ENCODE measurements at regions not wholly inside any gene's neighbourhood (a gene's known extent, or its start where the extent isn't known, plus 50 kb on each side); places are given as distances from the start of the nearest gene placed in this dataset.

GRCh38 chr14:46233786-46234185 lies 417.8 kb downstream of the RPL10L start:
- no peak overlapping the region for H3K4me3 Mint-ChIP-seq (ENCODE audit: unreplicated experiment)
- TF ChIP-seq CTCF (IDR thresholded peaks at IDR 0.05): no peak
- no peak for DNase-seq (ENCODE audit: extremely low spot score, unreplicated experiment)
- H3K27ac Mint-ChIP-seq (ENCODE audit: unreplicated experiment): no peak overlapping the region
- peaks cover 8% of the 10 kb centered on the region for H3K9me3 Mint-ChIP-seq (ENCODE audit: unreplicated experiment)
- H3K4me1 Mint-ChIP-seq (ENCODE audit: unreplicated experiment): no peaks in the 10 kb centered on the region
- H3K36me3 Mint-ChIP-seq (ENCODE audit: unreplicated experiment): no peaks in the 10 kb centered on the region
- H3K27me3 Mint-ChIP-seq (ENCODE audit: unreplicated experiment): no peaks in the 10 kb centered on the region

DNA sequence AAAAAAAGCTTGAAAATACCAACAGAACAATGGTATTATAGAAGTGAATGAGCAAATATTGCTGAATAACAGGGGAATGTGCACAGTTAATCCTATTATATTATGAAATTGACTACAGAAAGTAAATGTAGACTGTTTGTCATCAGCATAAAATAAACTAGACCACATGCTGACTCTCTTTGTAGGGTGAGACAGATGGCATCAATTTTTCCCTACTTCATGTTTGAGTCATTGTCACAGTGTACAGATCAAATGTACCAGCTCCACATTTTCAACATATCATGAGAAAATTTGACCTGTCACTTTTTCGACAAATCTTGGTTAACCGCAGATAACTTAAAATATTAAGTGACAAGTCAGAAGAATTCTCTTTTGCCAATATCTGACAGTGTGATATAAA lies 421.0 kb downstream of the RPL10L start:
- Mint-ChIP-seq H3K36me3 (ENCODE audit: unreplicated experiment) (no peaks in the 10 kb centered on the region), H3K9me3 (ENCODE audit: unreplicated experiment) (peaks cover 18% of the 10 kb centered on the region), H3K4me1 (ENCODE audit: unreplicated experiment) (no peaks in the 10 kb centered on the region), H3K27me3 (ENCODE audit: unreplicated experiment) (no peaks in the 10 kb centered on the region), H3K4me3 (ENCODE audit: unreplicated experiment) (no peak overlapping the region), H3K27ac (ENCODE audit: unreplicated experiment) (no peak overlapping the region)
- DNase-seq (ENCODE audit: extremely low spot score, unreplicated experiment): no peak
- no peak for TF ChIP-seq CTCF (IDR thresholded peaks at IDR 0.05)

- H3K9me3 Mint-ChIP-seq (ENCODE audit: unreplicated experiment): no peaks in the 10 kb centered on the region
- DNase-seq (ENCODE audit: extremely low spot score, unreplicated experiment): no peak
- no peak overlapping the region for H3K4me3 Mint-ChIP-seq (ENCODE audit: unreplicated experiment)
- H3K27ac Mint-ChIP-seq (ENCODE audit: unreplicated experiment): no peak overlapping the region
- no peak for TF ChIP-seq CTCF (IDR thresholded peaks at IDR 0.05)
- no peaks in the 10 kb centered on the region for H3K4me1 Mint-ChIP-seq (ENCODE audit: unreplicated experiment)
- no peaks in the 10 kb centered on the region for H3K27me3 Mint-ChIP-seq (ENCODE audit: unreplicated experiment)
- no peaks in the 10 kb centered on the region for H3K36me3 Mint-ChIP-seq (ENCODE audit: unreplicated experiment)
These were observed 435.8 kb downstream of the RPL10L start for GRCh38 chr14:46215801-46216200.

DNA sequence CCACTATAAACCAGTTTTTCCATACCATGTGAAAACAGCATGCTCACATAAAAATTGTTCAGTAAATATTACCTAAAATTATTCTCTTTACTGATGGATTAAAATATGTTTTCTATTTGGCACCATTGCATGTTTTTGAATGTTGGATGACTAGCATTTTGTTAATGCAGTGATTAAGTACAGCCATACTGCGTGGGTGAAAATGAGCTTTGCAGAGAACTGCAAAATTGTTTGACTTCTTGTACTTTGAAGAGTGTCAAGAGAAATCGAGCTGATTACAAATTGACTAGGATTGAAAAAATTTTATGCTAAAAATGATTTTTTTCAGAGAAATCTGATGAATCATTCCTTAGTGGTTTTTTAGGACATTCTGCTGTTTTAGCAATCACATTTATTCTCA lies 452.9 kb downstream of the RPL10L start:
- Mint-ChIP-seq H3K27me3 (ENCODE audit: unreplicated experiment) (no peaks in the 10 kb centered on the region), H3K36me3 (ENCODE audit: unreplicated experiment) (no peaks in the 10 kb centered on the region)
- DNase-seq (ENCODE audit: extremely low spot score, unreplicated experiment): no peak

DNA sequence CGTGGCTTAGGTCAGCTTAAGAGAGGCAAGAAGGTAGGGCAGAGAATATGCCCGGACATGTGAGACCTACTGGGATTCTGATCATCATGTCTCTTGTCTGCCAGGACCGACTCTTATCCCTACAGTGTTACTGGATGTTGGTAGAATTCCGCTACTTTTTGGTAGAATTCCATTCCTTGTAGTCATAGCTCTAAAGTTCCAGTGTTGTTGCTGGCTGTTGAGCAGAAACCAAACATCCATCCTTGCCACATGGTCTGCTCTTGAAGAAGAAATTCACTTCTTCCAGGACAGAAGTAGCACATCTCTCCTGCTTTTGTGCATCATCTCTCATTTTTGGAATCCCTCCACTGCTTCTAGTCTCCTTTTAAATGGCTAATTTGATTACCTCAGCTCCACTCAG lies 453.7 kb downstream of the RPL10L start:
- H3K27me3 Mint-ChIP-seq (ENCODE audit: unreplicated experiment): no peaks in the 10 kb centered on the region
- H3K27ac Mint-ChIP-seq (ENCODE audit: unreplicated experiment): no peak overlapping the region
- no peaks in the 10 kb centered on the region for H3K9me3 Mint-ChIP-seq (ENCODE audit: unreplicated experiment)
- no peaks in the 10 kb centered on the region for H3K36me3 Mint-ChIP-seq (ENCODE audit: unreplicated experiment)
- no peak for DNase-seq (ENCODE audit: extremely low spot score, unreplicated experiment)
- no peaks in the 10 kb centered on the region for H3K4me1 Mint-ChIP-seq (ENCODE audit: unreplicated experiment)
- TF ChIP-seq CTCF (IDR thresholded peaks at IDR 0.05): no peak
- H3K4me3 Mint-ChIP-seq (ENCODE audit: unreplicated experiment): no peak overlapping the region

More for the DNA sequence above, 452.9 kb downstream of the RPL10L start:
- Mint-ChIP-seq H3K9me3 (ENCODE audit: unreplicated experiment) (no peaks in the 10 kb centered on the region), H3K4me1 (ENCODE audit: unreplicated experiment) (no peaks in the 10 kb centered on the region), H3K4me3 (ENCODE audit: unreplicated experiment) (no peak overlapping the region), H3K27ac (ENCODE audit: unreplicated experiment) (no peak overlapping the region)
- TF ChIP-seq CTCF (IDR thresholded peaks at IDR 0.05): no peak

Data from osteocyte (in vitro differentiated cells).